ENCODE measurements at regions not wholly inside any gene's neighbourhood (a gene's known extent, or its start where the extent isn't known, plus 50 kb on each side); places are given as distances from the start of the nearest gene placed in this dataset.
"Not testable (repeated sequence)": the region's sequence is repeated elsewhere in the genome, so short reads cannot be mapped to it uniquely, and the experiment has no call there.

GRCh38 chr1:166682588-166682987 is 156.7 kb upstream of the POGK start:
- intact Hi-C loops (cut with DNase I; ENCODE audit: low total_unique reads) (no loop called here), in situ Hi-C loops (cut with MboI; ENCODE audit: low sequenced_read_pairs in 4 of 4) (no loop called here)
- no peak for ATAC-seq
- Histone ChIP-seq H3K27me3 (no peaks in the 10 kb centered on the region), H3K4me1 (no peaks in the 10 kb centered on the region), H3K27ac (no peak overlapping the region), H3K9me3 (no peaks in the 10 kb centered on the region), H3K36me3 (no peaks in the 10 kb centered on the region), H3K4me3 (no peak overlapping the region)
- TF ChIP-seq CTCF (IDR thresholded peaks at IDR 0.05 in 4 of 5, conservative IDR thresholded peaks at IDR 0.05 in 1 of 5) (no peak), POLR2A (IDR thresholded peaks at IDR 0.05) (no peak)
- no peak for DNase-seq

GRCh38 chr1:166684669-166685068 is 154.6 kb upstream of the POGK start:
- H3K27me3 ChIP-seq; H3K27ac ChIP-seq; H3K9me3 ChIP-seq; H3K4me3 ChIP-seq; DNase-seq; H3K4me1 ChIP-seq; H3K36me3 ChIP-seq; in situ Hi-C loops (cut with MboI; ENCODE audit: low sequenced_read_pairs in 4 of 4); intact Hi-C loops (cut with DNase I; ENCODE audit: low total_unique reads); ATAC-seq: not testable (repeated sequence)

- H3K4me3 ChIP-seq, result no peak overlapping the region
- H3K9me3 ChIP-seq, result no peaks in the 10 kb centered on the region
- no peak for ATAC-seq
- no peaks in the 10 kb centered on the region for H3K4me1 ChIP-seq
- H3K27me3 ChIP-seq, result no peaks in the 10 kb centered on the region
- TF ChIP-seq POLR2A (IDR thresholded peaks at IDR 0.05) (no peak), CTCF (IDR thresholded peaks at IDR 0.05 in 4 of 5, conservative IDR thresholded peaks at IDR 0.05 in 1 of 5) (no peak)
- no peaks in the 10 kb centered on the region for H3K36me3 ChIP-seq
- H3K27ac ChIP-seq, result no peak overlapping the region
- in situ Hi-C loops (cut with MboI; ENCODE audit: low sequenced_read_pairs in 4 of 4), result no loop called here
- intact Hi-C loops (cut with DNase I; ENCODE audit: low total_unique reads), result no loop called here
- DNase-seq, result no peak
Measured at GRCh38 chr1:166685200-166685599, 154.1 kb upstream of the POGK start.

GRCh38 chr1:166685891-166686290 is 153.4 kb upstream of the POGK start:
- H3K4me1 ChIP-seq; DNase-seq; ATAC-seq; H3K27me3 ChIP-seq; H3K27ac ChIP-seq; intact Hi-C loops (cut with DNase I; ENCODE audit: low total_unique reads); H3K9me3 ChIP-seq; in situ Hi-C loops (cut with MboI; ENCODE audit: low sequenced_read_pairs in 4 of 4); H3K36me3 ChIP-seq; H3K4me3 ChIP-seq: not testable (repeated sequence)

GRCh38 chr1:166690596-166690995 is 148.7 kb upstream of the POGK start:
- intact Hi-C loops (cut with DNase I; ENCODE audit: low total_unique reads); H3K27ac ChIP-seq; ATAC-seq; H3K4me1 ChIP-seq; H3K4me3 ChIP-seq; H3K36me3 ChIP-seq; in situ Hi-C loops (cut with MboI; ENCODE audit: low sequenced_read_pairs in 4 of 4); DNase-seq; H3K27me3 ChIP-seq; H3K9me3 ChIP-seq: not testable (repeated sequence)

GRCh38 chr1:166691476-166691875 is 147.8 kb upstream of the POGK start:
- no peaks in the 10 kb centered on the region for H3K36me3 ChIP-seq
- H3K4me1 ChIP-seq, result no peaks in the 10 kb centered on the region
- no peaks in the 10 kb centered on the region for H3K9me3 ChIP-seq
- TF ChIP-seq CTCF (IDR thresholded peaks at IDR 0.05 in 4 of 5, conservative IDR thresholded peaks at IDR 0.05 in 1 of 5) (no peak), POLR2A (IDR thresholded peaks at IDR 0.05) (no peak)
- in situ Hi-C loops (cut with MboI; ENCODE audit: low sequenced_read_pairs in 4 of 4) (no loop called here), intact Hi-C loops (cut with DNase I; ENCODE audit: low total_unique reads) (no loop called here)
- no peak overlapping the region for H3K27ac ChIP-seq
- H3K27me3 ChIP-seq, result no peaks in the 10 kb centered on the region
- no peak for ATAC-seq
- H3K4me3 ChIP-seq, result no peak overlapping the region
- no peak for DNase-seq

Measured in gastrocnemius medialis (tissue), 4 donors.